H9 (cell line): ENCODE measurements at regions not wholly inside any gene's neighbourhood (a gene's known extent, or its start where the extent isn't known, plus 50 kb on each side); places are given as distances from the start of the nearest gene placed in this dataset.

Experiments used
- DNase-seq: peaks from one replicate; pipeline ENCODE4 v3.0.0-alpha.2; 2017
- H2AFZ ChIP-seq: one replicate; pipeline ENCODE4 v1.6.1; 2013; ENCODE audit warnings: mild to moderate bottlenecking, low read length, control low read depth, moderate library complexity
- H2AK5ac ChIP-seq: 2 replicates; pipeline ENCODE4 v1.6.1; 2013; ENCODE audit warnings: low read length, control low read depth, mixed read lengths; ENCODE audit not compliant: insufficient read length
- H2BK120ac ChIP-seq: one replicate; pipeline ENCODE4 v1.6.1; 2013; ENCODE audit warnings: low read depth, mild to moderate bottlenecking, low read length, control low read depth, inconsistent platforms; ENCODE audit not compliant: poor library complexity, severe bottlenecking
- H2BK12ac ChIP-seq: 2 replicates; pipeline ENCODE4 v1.6.1; 2013; ENCODE audit warnings: low read length, control low read depth, mixed read lengths, low read depth; ENCODE audit not compliant: insufficient read length
- H2BK15ac ChIP-seq: 2 replicates; pipeline ENCODE4 v1.6.1; 2013; ENCODE audit warnings: low read depth, low read length, control low read depth
- H2BK20ac ChIP-seq: one replicate; pipeline ENCODE4 v1.6.1; 2013; ENCODE audit warnings: low read depth, mild to moderate bottlenecking, low read length, control low read depth, inconsistent platforms; ENCODE audit not compliant: poor library complexity, severe bottlenecking
- H2BK5ac ChIP-seq: 2 replicates; pipeline ENCODE4 v1.6.1; 2013; ENCODE audit warnings: low read length, control low read depth, mixed read lengths; ENCODE audit not compliant: insufficient read length
- H3K14ac ChIP-seq: 2 replicates; pipeline ENCODE4 v1.6.1; 2013; ENCODE audit warnings: low read length, control low read depth; ENCODE audit not compliant: insufficient read depth
- H3K18ac ChIP-seq: 2 replicates; pipeline ENCODE4 v1.6.1; 2013; ENCODE audit warnings: low read depth, mild to moderate bottlenecking, mixed read lengths, low read length, control low read depth; ENCODE audit not compliant: insufficient read length
- H3K23ac ChIP-seq: 2 replicates; pipeline ENCODE4 v1.6.1; 2013; ENCODE audit warnings: low read length, control low read depth, mixed read lengths, low read depth; ENCODE audit not compliant: insufficient read length
- H3K23me2 ChIP-seq: 2 replicates; pipeline ENCODE4 v1.6.1; 2013; ENCODE audit warnings: low read depth, mild to moderate bottlenecking, mixed read lengths, low read length, control low read depth; ENCODE audit not compliant: insufficient read length, poor library complexity, severe bottlenecking
- H3K27ac ChIP-seq: 2 replicates; pipeline ENCODE4 v1.5.1; 2013; ENCODE audit warnings: low read length, control low read depth, mixed read lengths, low read depth; ENCODE audit not compliant: insufficient read length
- H3K27me3 ChIP-seq: 2 replicates; pipeline ENCODE4 v1.6.1; 2013; ENCODE audit warnings: low read length, control low read depth, inconsistent platforms; ENCODE audit not compliant: insufficient read depth
- H3K4ac ChIP-seq: 2 replicates; pipeline ENCODE4 v1.6.1; 2013; ENCODE audit warnings: low read depth, mild to moderate bottlenecking, control low read depth, inconsistent platforms, low read length, moderate library complexity
- H3K4me1 ChIP-seq: 2 replicates; pipeline ENCODE4 v1.6.1; 2013; ENCODE audit warnings: low read length, control low read depth, inconsistent platforms; ENCODE audit not compliant: insufficient read depth
- H3K4me2 ChIP-seq: 2 replicates; pipeline ENCODE4 v1.6.1; 2013; ENCODE audit warnings: low read length, control low read depth, mixed read lengths; ENCODE audit not compliant: insufficient read length, insufficient read depth
- H3K56ac ChIP-seq: 2 replicates; pipeline ENCODE4 v1.6.1; 2013; ENCODE audit warnings: low read depth, mild to moderate bottlenecking, mixed read lengths, low read length, control low read depth; ENCODE audit not compliant: insufficient read length
- H3K79me1 ChIP-seq: 2 replicates; pipeline ENCODE4 v1.6.1; 2013; ENCODE audit warnings: low read depth, mild to moderate bottlenecking, moderate library complexity, low read length, control low read depth, inconsistent platforms; ENCODE audit not compliant: insufficient read depth, poor library complexity, severe bottlenecking
- H3K79me2 ChIP-seq: 2 replicates; pipeline ENCODE4 v1.6.1; 2013; ENCODE audit warnings: low read length, control low read depth, inconsistent platforms; ENCODE audit not compliant: insufficient read depth
- H3K9ac ChIP-seq: 2 replicates; pipeline ENCODE4 v1.6.1; 2013; ENCODE audit warnings: low read length, control low read depth, mixed read lengths; ENCODE audit not compliant: insufficient read length; ENCODE audit errors: extremely low read depth
- H3K9me3 ChIP-seq: one replicate; pipeline ENCODE4 v1.6.1; 2013; ENCODE audit warnings: low read depth, low read length, inconsistent platforms; ENCODE audit not compliant: control insufficient read depth
- H3T11ph ChIP-seq: one replicate; pipeline ENCODE4 v1.6.1; 2013; ENCODE audit warnings: mild to moderate bottlenecking, low read length, control low read depth, inconsistent platforms
- H4K20me1 ChIP-seq: one replicate; pipeline ENCODE4 v1.6.1; 2013; ENCODE audit not compliant: control insufficient read depth, insufficient read length, insufficient read depth
- H4K5ac ChIP-seq: 2 replicates; pipeline ENCODE4 v1.6.1; 2013; ENCODE audit warnings: low read depth, mild to moderate bottlenecking, mixed read lengths, low read length, control low read depth; ENCODE audit not compliant: insufficient read length
- H4K8ac ChIP-seq: replicated peaks from 2 replicates; pipeline ENCODE4 v1.6.1; 2013; ENCODE audit warnings: low read length, control low read depth, mixed read lengths, low read depth; ENCODE audit not compliant: insufficient read length
- H4K91ac ChIP-seq: 2 replicates; pipeline ENCODE4 v1.6.1; 2013; ENCODE audit warnings: low read depth, mild to moderate bottlenecking, moderate library complexity, mixed read lengths, low read length, control low read depth; ENCODE audit not compliant: insufficient read length
- H3K27ac Mint-ChIP-seq, 3 experiments: 2 replicates in 2 of 3; 3 replicates in 1 of 3; pipeline ENCODE4 v1.8.0; 2020 to 2021; ENCODE audit warnings: mixed read lengths in 3 of 3, mild to moderate bottlenecking in 1 of 3, moderate library complexity in 1 of 3
- H3K27me3 Mint-ChIP-seq: 2 replicates; pipeline ENCODE4 v1.8.0; 2021; ENCODE audit warnings: low read depth, mild to moderate bottlenecking, moderate library complexity, mixed read lengths
- H3K36me3 Mint-ChIP-seq, 3 experiments: 2 replicates in 2 of 3; 3 replicates in 1 of 3; pipeline ENCODE4 v1.8.0; 2020 to 2021; ENCODE audit warnings: low read depth in 3 of 3, mixed read lengths in 3 of 3; ENCODE audit not compliant: insufficient read depth in 1 of 3
- H3K4me1 Mint-ChIP-seq, 2 experiments: 2 replicates each; pipeline ENCODE4 v1.8.0; 2020; ENCODE audit warnings: mixed read lengths in 2 of 2
- H3K4me3 Mint-ChIP-seq, 2 experiments: 2 replicates in 1 of 2; 3 replicates in 1 of 2; pipeline ENCODE4 v1.8.0; 2020 to 2021; ENCODE audit warnings: mild to moderate bottlenecking in 2 of 2, mixed read lengths in 2 of 2, moderate library complexity in 1 of 2
- H3K9me3 Mint-ChIP-seq, 2 experiments: 2 replicates in 1 of 2; 3 replicates in 1 of 2; pipeline ENCODE4 v1.8.0; 2020; ENCODE audit warnings: mild to moderate bottlenecking in 2 of 2, mixed read lengths in 2 of 2, moderate library complexity in 1 of 2
- WGBS: extraction: QIAGEN DNeasy Blood & Tissue Kit; methylation state at CpG from one replicate; pipeline ENCODE4 v1.1.7; 2013; ENCODE audit warnings: missing lambda C conversion rate, low lambda C conversion rate, mixed read lengths; ENCODE audit not compliant: insufficient read length; ENCODE audit errors: extremely low coverage; 5-methylcytosine and 5-hydroxymethylcytosine counted together
- TF ChIP-seq, protein P1 (sequence below): fragments of 200-600 bp; sonication (generic); conservative IDR thresholded peaks from 3 replicates; pipeline ENCODE4 v1.8.0; 2021; ENCODE audit warnings: antibody characterized with exemption, mild to moderate bottlenecking

DNA sequence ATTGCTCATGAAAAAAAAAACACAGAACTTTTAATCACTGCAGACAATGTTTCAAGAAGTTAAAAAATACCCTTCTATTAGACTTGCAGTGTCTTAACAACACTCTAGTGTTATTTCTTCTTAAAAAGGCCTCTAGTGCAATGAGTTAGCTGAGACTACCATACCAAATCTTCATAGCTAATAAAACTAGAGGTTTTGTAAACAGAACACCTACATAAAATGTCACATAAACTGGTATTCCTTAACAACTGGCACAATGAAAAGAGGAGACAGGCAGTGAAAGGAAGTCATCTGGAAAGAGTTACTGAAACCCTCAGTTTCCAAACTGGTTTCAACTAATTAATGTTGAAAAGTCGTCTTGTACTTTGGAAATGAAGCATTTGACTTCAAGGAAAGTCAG lies 394.2 kb upstream of the PMFBP1 start:
- Histone ChIP-seq H3K14ac (no peak overlapping the region), H2BK15ac (no peak overlapping the region), H4K20me1 (no peaks in the 10 kb centered on the region), H3K9me3 (no peaks in the 10 kb centered on the region), H4K8ac (no peak overlapping the region), H3K4me1 (peaks cover 4% of the 10 kb centered on the region; the same call in 1 of the 2 replicates), H2BK5ac (no peak overlapping the region), H3K56ac (no peak overlapping the region), H2BK20ac (no peak overlapping the region), H3K18ac (no peak overlapping the region), H4K5ac (no peak overlapping the region), H3K27ac (no peak overlapping the region), H3K27me3 (no peaks in the 10 kb centered on the region), H3K4ac (no peak overlapping the region), H2AFZ (no peak overlapping the region), H3K9ac (no peak overlapping the region), H2BK12ac (no peak overlapping the region), H2AK5ac (no peak overlapping the region), H3K79me1 (no peaks in the 10 kb centered on the region), H3K23ac (no peak overlapping the region), H3K79me2 (no peaks in the 10 kb centered on the region), H2BK120ac (no peak overlapping the region), H3K4me2 (no peak overlapping the region), H4K91ac (no peak overlapping the region), H3T11ph (no peak overlapping the region), H3K23me2 (no peaks in the 10 kb centered on the region)
- no peaks in the 10 kb centered on the region for H3K36me3 Mint-ChIP-seq
- no peaks in the 10 kb centered on the region for H3K27me3 Mint-ChIP-seq
- H3K9me3 Mint-ChIP-seq: no peaks in the 10 kb centered on the region; a peak in 1 of 5 replicates
- no CpG with 5 or more reads among the region's 1 CpG for WGBS
- TF ChIP-seq, protein P1, sequence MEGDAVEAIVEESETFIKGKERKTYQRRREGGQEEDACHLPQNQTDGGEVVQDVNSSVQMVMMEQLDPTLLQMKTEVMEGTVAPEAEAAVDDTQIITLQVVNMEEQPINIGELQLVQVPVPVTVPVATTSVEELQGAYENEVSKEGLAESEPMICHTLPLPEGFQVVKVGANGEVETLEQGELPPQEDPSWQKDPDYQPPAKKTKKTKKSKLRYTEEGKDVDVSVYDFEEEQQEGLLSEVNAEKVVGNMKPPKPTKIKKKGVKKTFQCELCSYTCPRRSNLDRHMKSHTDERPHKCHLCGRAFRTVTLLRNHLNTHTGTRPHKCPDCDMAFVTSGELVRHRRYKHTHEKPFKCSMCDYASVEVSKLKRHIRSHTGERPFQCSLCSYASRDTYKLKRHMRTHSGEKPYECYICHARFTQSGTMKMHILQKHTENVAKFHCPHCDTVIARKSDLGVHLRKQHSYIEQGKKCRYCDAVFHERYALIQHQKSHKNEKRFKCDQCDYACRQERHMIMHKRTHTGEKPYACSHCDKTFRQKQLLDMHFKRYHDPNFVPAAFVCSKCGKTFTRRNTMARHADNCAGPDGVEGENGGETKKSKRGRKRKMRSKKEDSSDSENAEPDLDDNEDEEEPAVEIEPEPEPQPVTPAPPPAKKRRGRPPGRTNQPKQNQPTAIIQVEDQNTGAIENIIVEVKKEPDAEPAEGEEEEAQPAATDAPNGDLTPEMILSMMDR: no peak
- no peak overlapping the region for H3K4me3 Mint-ChIP-seq
- peaks cover 10 to 12% of the 10 kb centered on the region in 2 experiments for H3K4me1 Mint-ChIP-seq
- H3K27ac Mint-ChIP-seq: no peak overlapping the region
- DNase-seq: no peak
